HEK293 (cell line): ENCODE measurements at regions not wholly inside any gene's neighbourhood (a gene's known extent, or its start where the extent isn't known, plus 50 kb on each side); places are given as distances from the start of the nearest gene placed in this dataset.

ENCODE experiments used
- CTCF ChIA-PET: fragments of 350-600 bp; formaldehyde crosslinking; extraction: SDS; loops from one replicate; lab custom pipeline; 2021; ENCODE audit warnings: antibody characterized with exemption; lab: Yijun Ruan, JAX
- POLR2A ChIA-PET: fragments of 300-600 bp; formaldehyde crosslinking; extraction: SDS; loops from one replicate; lab custom pipeline; 2020; ENCODE audit warnings: antibody characterized with exemption, inconsistent platforms; lab: Yijun Ruan, JAX
- H3K27ac ChIP-seq: fragments of 200-500 bp; sonication (Bioruptor generic); 2 replicates; pipeline ENCODE4 v1.5.1; 2014; ENCODE audit warnings: low read depth, low read length, control low read depth, inconsistent platforms; ENCODE audit errors: extremely low read depth
- H3K36me3 ChIP-seq, 2 experiments: fragments of 200-500 bp in 1 of 2; sonication (Bioruptor generic) in 1 of 2; 1 replicate in 1 of 2; 2 replicates in 1 of 2; pipeline ENCODE4 v1.5.1; 2014 to 2017; ENCODE audit warnings: inconsistent platforms in 2 of 2, low read length in 2 of 2; ENCODE audit not compliant: control insufficient read depth in 2 of 2, insufficient read depth in 1 of 2
- H3K4me1 ChIP-seq: fragments of 200-500 bp; sonication (Bioruptor generic); 2 replicates; pipeline ENCODE4 v1.5.1; 2014; ENCODE audit warnings: mild to moderate bottlenecking, low read length, inconsistent platforms; ENCODE audit not compliant: control insufficient read depth, insufficient read depth
- H3K4me3 ChIP-seq: 2 replicates; pipeline ENCODE4 v1.5.1; 2011; ENCODE audit warnings: low read depth, mild to moderate bottlenecking, control low read depth, low read length, moderate library complexity
- H3K9me3 ChIP-seq: fragments of 200-500 bp; sonication (Bioruptor generic); 2 replicates; pipeline ENCODE4 v1.5.1; 2014; ENCODE audit warnings: low read depth, low read length, inconsistent platforms; ENCODE audit not compliant: control insufficient read depth, insufficient read depth
- HOXC10 ChIP-seq: sonication (generic); formaldehyde crosslinking; IDR thresholded peaks from 2 replicates; pipeline ENCODE4 v1.8.1; 2023; ENCODE audit warnings: mild to moderate bottlenecking, missing genetic modification reagents
- PATZ1 ChIP-seq: fragments of 450-650 bp; formaldehyde crosslinking; IDR thresholded peaks from 2 replicates; pipeline ENCODE4 v1.5.1; 2016; ENCODE audit warnings: missing biosample characterization, missing genetic modification characterization
- PRDM2 ChIP-seq: fragments of 450-650 bp; formaldehyde crosslinking; IDR thresholded peaks from 2 replicates; pipeline ENCODE4 v1.5.1; 2016; ENCODE audit warnings: missing biosample characterization, missing genetic modification characterization, borderline replicate concordance
- RBAK ChIP-seq: fragments of 450-650 bp; formaldehyde crosslinking; IDR thresholded peaks from 2 replicates; pipeline ENCODE4 v1.5.1; 2016; ENCODE audit warnings: missing biosample characterization, missing genetic modification characterization
- SETDB1 ChIP-seq: IDR thresholded peaks from one replicate; pipeline ENCODE4 v1.6.1; 2017; ENCODE audit warnings: mild to moderate bottlenecking, low read length, moderate library complexity, mixed read lengths; ENCODE audit not compliant: insufficient read length
- ZBTB44 ChIP-seq: fragments of 450-650 bp; IDR thresholded peaks from 2 replicates; pipeline ENCODE4 v1.5.1; 2018; ENCODE audit warnings: missing biosample characterization, mild to moderate bottlenecking, missing genetic modification characterization
- ZNF10 ChIP-seq: fragments of 450-650 bp; formaldehyde crosslinking; IDR thresholded peaks from 2 replicates; pipeline ENCODE4 v1.5.1; 2017; ENCODE audit warnings: missing biosample characterization, missing genetic modification characterization
- ZNF132 ChIP-seq: fragments of 450-650 bp; formaldehyde crosslinking; IDR thresholded peaks from 2 replicates; pipeline ENCODE4 v1.5.1; 2017; ENCODE audit warnings: missing biosample characterization, missing genetic modification characterization, borderline replicate concordance
- ZNF138 ChIP-seq: fragments of 450-650 bp; formaldehyde crosslinking; IDR thresholded peaks from 2 replicates; pipeline ENCODE4 v1.5.1; 2016; ENCODE audit warnings: missing biosample characterization, missing genetic modification characterization, borderline replicate concordance
- ZNF2 ChIP-seq: fragments of 450-650 bp; formaldehyde crosslinking; IDR thresholded peaks from 2 replicates; pipeline ENCODE4 v1.5.1; 2016; ENCODE audit warnings: missing biosample characterization, missing genetic modification characterization
- ZNF404 ChIP-seq: fragments of 450-650 bp; formaldehyde crosslinking; IDR thresholded peaks from 2 replicates; pipeline ENCODE4 v1.5.1; 2017; ENCODE audit warnings: missing biosample characterization, missing genetic modification characterization
- ZNF560 ChIP-seq: fragments of 450-650 bp; formaldehyde crosslinking; IDR thresholded peaks from 2 replicates; pipeline ENCODE4 v1.5.1; 2017; ENCODE audit warnings: missing biosample characterization, missing genetic modification characterization, borderline replicate concordance
- ZNF600 ChIP-seq: fragments of 450-650 bp; formaldehyde crosslinking; IDR thresholded peaks from 2 replicates; pipeline ENCODE4 v1.5.1; 2016; ENCODE audit warnings: missing biosample characterization, missing genetic modification characterization
- ZNF76 ChIP-seq: fragments of 450-650 bp; formaldehyde crosslinking; IDR thresholded peaks from 2 replicates; pipeline ENCODE4; 2016; ENCODE audit warnings: low read depth, missing biosample characterization, missing genetic modification characterization, borderline replicate concordance
- ZNF768 ChIP-seq: fragments of 450-650 bp; formaldehyde crosslinking; IDR thresholded peaks from 2 replicates; pipeline ENCODE4 v1.5.1; 2018; ENCODE audit warnings: missing biosample characterization, mild to moderate bottlenecking, missing genetic modification characterization
- TF ChIP-seq, protein P1 (sequence below): fragments of 450-650 bp; formaldehyde crosslinking; IDR thresholded peaks from 2 replicates; pipeline ENCODE4 v1.5.1; 2017; ENCODE audit warnings: missing biosample characterization, missing genetic modification characterization
- TF ChIP-seq, protein P2 (sequence below): fragments of 450-650 bp; formaldehyde crosslinking; IDR thresholded peaks from 2 replicates; pipeline ENCODE4 v1.5.1; 2016; ENCODE audit warnings: missing biosample characterization, missing genetic modification characterization
- TF ChIP-seq, protein P3 (sequence below): fragments of 450-650 bp; formaldehyde crosslinking; IDR thresholded peaks from 2 replicates; pipeline ENCODE4 v1.5.1; 2017; ENCODE audit warnings: missing biosample characterization, missing genetic modification characterization

DNA sequence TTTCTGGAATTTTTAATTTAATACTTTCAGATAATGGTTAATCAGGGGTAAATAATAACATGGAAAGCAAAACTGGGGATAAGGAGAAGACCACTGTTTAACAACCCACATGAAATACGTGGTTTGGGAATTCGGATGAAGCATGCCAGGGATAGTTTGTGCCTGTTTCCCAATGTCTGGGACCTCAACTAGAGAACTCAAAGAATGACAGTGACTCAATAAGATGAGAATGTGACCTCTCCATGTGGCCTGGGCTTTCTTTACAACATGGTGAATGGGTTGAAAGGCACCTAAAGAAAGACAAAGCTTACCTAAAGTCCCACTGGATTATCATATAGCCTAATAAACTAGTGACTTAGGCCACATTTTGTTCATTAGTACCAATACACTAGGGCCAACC is 460.3 kb upstream of the LRFN5 start:
- H3K4me1 ChIP-seq = no peaks in the 10 kb centered on the region
- no peak overlapping the region for H3K4me3 ChIP-seq
- ChIA-PET CTCF (no interaction called here), POLR2A (no interaction called here)
- TF ChIP-seq ZNF76 (tag by site-specific recombination) (no peak), ZNF560 (tag by site-specific recombination) (no peak), ZNF10 (no peak), HOXC10 (CRISPR knock-in tag) (no peak), ZNF2 (no peak), PATZ1 (tag by site-specific recombination) (no peak), ZNF138 (tag by site-specific recombination) (no peak), PRDM2 (tag by site-specific recombination) (no peak), RBAK (tag by site-specific recombination) (no peak), SETDB1 (no peak), ZNF404 (tag by site-specific recombination) (no peak), ZNF600 (no peak), ZBTB44 (no peak), ZNF132 (no peak), ZNF768 (tag by site-specific recombination) (no peak)
- TF ChIP-seq, protein P1, sequence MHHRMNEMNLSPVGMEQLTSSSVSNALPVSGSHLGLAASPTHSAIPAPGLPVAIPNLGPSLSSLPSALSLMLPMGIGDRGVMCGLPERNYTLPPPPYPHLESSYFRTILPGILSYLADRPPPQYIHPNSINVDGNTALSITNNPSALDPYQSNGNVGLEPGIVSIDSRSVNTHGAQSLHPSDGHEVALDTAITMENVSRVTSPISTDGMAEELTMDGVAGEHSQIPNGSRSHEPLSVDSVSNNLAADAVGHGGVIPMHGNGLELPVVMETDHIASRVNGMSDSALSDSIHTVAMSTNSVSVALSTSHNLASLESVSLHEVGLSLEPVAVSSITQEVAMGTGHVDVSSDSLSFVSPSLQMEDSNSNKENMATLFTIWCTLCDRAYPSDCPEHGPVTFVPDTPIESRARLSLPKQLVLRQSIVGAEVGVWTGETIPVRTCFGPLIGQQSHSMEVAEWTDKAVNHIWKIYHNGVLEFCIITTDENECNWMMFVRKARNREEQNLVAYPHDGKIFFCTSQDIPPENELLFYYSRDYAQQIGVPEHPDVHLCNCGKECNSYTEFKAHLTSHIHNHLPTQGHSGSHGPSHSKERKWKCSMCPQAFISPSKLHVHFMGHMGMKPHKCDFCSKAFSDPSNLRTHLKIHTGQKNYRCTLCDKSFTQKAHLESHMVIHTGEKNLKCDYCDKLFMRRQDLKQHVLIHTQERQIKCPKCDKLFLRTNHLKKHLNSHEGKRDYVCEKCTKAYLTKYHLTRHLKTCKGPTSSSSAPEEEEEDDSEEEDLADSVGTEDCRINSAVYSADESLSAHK (tag by site-specific recombination) = no peak
- TF ChIP-seq, protein P2, sequence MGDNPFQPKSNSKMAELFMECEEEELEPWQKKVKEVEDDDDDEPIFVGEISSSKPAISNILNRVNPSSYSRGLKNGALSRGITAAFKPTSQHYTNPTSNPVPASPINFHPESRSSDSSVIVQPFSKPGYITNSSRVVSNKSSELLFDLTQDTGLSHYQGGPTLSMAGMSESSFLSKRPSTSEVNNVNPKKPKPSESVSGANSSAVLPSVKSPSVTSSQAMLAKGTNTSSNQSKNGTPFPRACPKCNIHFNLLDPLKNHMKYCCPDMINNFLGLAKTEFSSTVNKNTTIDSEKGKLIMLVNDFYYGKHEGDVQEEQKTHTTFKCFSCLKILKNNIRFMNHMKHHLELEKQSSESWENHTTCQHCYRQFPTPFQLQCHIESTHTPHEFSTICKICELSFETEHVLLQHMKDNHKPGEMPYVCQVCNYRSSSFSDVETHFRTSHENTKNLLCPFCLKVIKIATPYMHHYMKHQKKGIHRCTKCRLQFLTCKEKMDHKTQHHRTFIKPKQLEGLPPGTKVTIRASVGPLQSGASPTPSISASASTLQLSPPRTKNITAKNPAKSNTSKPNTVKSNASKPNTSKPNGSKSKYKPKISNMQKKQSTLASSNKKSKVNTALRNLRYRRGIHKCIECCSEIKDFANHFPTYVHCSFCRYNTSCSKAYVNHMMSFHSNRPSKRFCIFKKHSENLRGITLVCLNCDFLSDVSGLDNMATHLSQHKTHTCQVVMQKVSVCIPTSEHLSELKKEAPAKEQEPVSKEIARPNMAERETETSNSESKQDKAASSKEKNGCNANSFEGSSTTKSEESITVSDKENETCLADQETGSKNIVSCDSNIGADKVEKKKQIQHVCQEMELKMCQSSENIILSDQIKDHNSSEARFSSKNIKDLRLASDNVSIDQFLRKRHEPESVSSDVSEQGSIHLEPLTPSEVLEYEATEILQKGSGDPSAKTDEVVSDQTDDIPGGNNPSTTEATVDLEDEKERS = no peak
- TF ChIP-seq, protein P3, sequence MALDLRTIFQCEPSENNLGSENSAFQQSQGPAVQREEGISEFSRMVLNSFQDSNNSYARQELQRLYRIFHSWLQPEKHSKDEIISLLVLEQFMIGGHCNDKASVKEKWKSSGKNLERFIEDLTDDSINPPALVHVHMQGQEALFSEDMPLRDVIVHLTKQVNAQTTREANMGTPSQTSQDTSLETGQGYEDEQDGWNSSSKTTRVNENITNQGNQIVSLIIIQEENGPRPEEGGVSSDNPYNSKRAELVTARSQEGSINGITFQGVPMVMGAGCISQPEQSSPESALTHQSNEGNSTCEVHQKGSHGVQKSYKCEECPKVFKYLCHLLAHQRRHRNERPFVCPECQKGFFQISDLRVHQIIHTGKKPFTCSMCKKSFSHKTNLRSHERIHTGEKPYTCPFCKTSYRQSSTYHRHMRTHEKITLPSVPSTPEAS (tag by site-specific recombination) = no peak
- H3K9me3 ChIP-seq = no peaks in the 10 kb centered on the region
- no peaks in the 10 kb centered on the region for H3K36me3 ChIP-seq
- H3K27ac ChIP-seq = no peak overlapping the region
